Stimulated activated naive CD8-positive, alpha-beta T cell treated with anti-CD3 and anti-CD28 coated beads, Interleukin-15, Interleukin-2, amounts not matched to agents 100 ng/mL and 50 ng/mL, for 24 hours (primary cell): ENCODE measurements at regions not wholly inside any gene's neighbourhood (a gene's known extent, or its start where the extent isn't known, plus 50 kb on each side); places are given as distances from the start of the nearest gene placed in this dataset.
"Not testable (repeated sequence)": the region's sequence is repeated elsewhere in the genome, so short reads cannot be mapped to it uniquely, and the experiment has no call there.

Source experiments
- H3K27ac Mint-ChIP-seq: one replicate; pipeline ENCODE4 v1.8.0; 2021; ENCODE audit warnings: mild to moderate bottlenecking, mixed read lengths
- H3K27me3 Mint-ChIP-seq: one replicate; pipeline ENCODE4 v1.8.0; 2021; ENCODE audit warnings: mixed read lengths
- H3K36me3 Mint-ChIP-seq: one replicate; pipeline ENCODE4 v1.8.0; 2021; ENCODE audit warnings: low read depth, mixed read lengths
- H3K4me1 Mint-ChIP-seq: one replicate; pipeline ENCODE4 v1.8.0; 2021; ENCODE audit warnings: low read depth, mixed read lengths
- H3K4me3 Mint-ChIP-seq: one replicate; pipeline ENCODE4 v1.8.0; 2021; ENCODE audit warnings: mild to moderate bottlenecking, mixed read lengths
- H3K9me3 Mint-ChIP-seq: one replicate; pipeline ENCODE4 v1.8.0; 2021; ENCODE audit warnings: mixed read lengths

DNA sequence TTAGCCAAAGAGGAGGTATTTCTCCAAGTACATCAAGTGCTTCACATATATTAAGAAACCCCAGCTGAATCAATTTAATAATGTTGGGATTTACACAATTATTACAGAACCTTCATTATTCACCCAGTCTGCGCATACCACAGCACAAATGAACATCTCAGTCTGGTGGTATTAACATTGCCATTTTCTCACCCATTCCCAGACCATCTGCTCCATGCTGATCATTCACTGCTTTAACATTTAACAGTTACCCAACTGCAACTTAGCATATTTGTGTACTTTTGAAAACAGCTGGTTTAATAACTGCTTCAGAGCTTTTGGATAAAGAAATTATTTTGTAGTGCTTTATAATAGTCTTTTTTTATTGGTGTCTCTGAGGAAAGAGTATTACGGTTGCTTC, 1072.1 kb downstream of the NXPH1 start:
- Mint-ChIP-seq H3K27me3 (no peaks in the 10 kb centered on the region), H3K4me1 (no peaks in the 10 kb centered on the region), H3K27ac (no peak overlapping the region), H3K36me3 (no peaks in the 10 kb centered on the region), H3K4me3 (no peak overlapping the region), H3K9me3 (peaks cover 12% of the 10 kb centered on the region)

DNA sequence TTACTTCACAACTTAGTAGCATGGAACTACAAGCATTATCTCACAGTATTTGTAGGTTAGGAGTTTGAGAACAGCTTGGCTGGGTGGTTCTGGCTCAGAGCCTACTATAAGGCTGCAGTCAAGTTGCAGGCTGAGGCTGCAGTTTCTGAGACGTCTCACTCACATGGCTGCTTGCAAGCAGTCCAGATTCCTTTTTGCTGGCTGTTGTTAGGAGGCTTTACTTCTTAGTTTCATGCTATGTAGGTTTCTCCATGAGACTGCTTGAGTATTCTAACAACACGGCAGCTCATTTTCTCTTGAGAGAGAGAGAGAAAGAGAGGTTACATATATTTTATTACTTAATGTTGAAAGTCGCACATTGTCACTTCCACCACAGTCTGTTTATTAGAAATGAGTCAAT, 1073.9 kb downstream of the NXPH1 start:
- Mint-ChIP-seq H3K27me3 (no peaks in the 10 kb centered on the region), H3K36me3 (no peaks in the 10 kb centered on the region), H3K9me3 (peaks cover 5% of the 10 kb centered on the region), H3K4me1 (no peaks in the 10 kb centered on the region), H3K27ac (no peak overlapping the region), H3K4me3 (no peak overlapping the region)

DNA sequence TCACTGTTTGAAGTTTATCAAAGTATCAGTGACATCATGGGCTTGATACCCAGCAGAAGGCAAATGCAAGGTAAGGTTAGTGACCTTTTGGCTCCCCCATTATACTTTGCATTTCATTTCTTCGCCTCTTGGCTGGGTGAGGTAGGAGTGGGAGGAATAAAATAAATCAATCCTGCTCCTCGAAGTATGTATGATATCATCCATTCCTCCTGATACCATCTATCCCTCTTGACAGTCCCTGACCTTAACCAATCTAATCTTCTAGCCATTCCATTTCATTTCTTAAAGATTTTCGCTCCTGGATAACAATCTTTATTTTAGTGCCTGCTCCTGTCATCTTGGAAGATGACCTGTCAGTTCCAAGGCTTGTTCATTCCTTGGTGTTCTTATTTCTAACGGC, 1083.3 kb downstream of the NXPH1 start:
- Mint-ChIP-seq H3K4me3 (no peak overlapping the region), H3K27ac (no peak overlapping the region), H3K4me1 (no peaks in the 10 kb centered on the region), H3K9me3 (peaks cover 5% of the 10 kb centered on the region), H3K27me3 (no peaks in the 10 kb centered on the region), H3K36me3 (no peaks in the 10 kb centered on the region)

DNA sequence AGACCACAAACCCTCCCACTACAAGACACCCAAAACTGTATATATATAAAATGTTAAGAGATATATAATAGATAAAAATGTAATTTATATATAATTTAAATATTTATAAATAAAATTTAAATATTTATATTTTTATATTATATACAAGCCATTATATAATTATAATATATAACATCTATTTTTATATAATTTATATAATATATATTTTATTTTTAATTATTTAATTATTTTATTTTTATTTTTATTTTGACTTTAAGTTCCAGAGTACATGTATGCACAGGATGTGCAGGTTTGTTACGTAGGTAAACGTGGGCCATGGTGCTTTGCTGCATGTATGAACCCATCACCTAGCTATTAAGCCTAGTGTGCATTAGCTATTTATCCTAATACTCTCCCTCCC, 1090.2 kb downstream of the NXPH1 start:
- Mint-ChIP-seq H3K9me3 (no peaks in the 10 kb centered on the region), H3K27ac (no peak overlapping the region), H3K4me1 (no peaks in the 10 kb centered on the region), H3K36me3 (no peaks in the 10 kb centered on the region), H3K27me3 (no peaks in the 10 kb centered on the region), H3K4me3 (no peak overlapping the region)

DNA sequence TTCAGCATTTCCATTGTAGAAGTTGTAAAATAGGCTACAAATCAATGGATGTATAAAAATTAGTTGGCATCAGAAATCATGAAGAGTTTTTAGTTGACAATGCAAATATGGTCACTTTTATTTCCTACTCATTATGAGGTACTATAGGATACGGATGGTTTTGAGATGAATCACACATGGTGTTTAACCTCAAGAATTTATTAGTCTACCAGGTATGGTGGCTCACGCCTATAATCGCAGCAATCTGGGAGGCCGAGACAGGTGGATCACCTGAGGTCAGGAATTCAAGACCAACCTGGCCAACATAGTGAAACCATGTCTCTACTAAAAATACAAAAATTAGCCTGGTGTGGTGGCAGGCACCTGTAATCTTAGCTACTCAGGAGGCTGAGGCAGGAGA, 1119.0 kb downstream of the NXPH1 start:
- H3K27ac Mint-ChIP-seq, H3K4me3 Mint-ChIP-seq, H3K4me1 Mint-ChIP-seq, H3K36me3 Mint-ChIP-seq, H3K27me3 Mint-ChIP-seq: not testable (repeated sequence)
- peaks cover 12% of the 10 kb centered on the region for H3K9me3 Mint-ChIP-seq

DNA sequence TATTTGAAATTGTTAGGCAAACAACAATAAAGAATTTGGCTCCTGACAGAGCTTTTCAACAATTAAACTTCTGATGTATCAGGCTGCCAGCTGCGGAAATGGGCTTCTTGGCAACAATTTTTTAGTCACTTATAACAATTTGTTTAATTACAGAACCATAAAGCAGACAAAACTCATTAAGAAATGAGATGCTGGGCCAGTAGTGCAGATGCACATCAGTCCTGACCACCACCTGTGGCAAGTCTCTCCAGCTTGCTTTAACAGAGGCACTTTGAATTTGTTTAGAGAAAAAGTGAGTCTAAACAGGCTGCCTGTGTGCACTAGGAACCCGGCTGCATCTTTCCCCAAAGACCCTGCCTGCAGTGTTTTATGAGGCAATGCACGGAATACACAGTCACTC, 1124.4 kb downstream of the NXPH1 start:
- no peaks in the 10 kb centered on the region for H3K27me3 Mint-ChIP-seq
- no peak overlapping the region for H3K4me3 Mint-ChIP-seq
- no peaks in the 10 kb centered on the region for H3K4me1 Mint-ChIP-seq
- no peaks in the 10 kb centered on the region for H3K9me3 Mint-ChIP-seq
- H3K36me3 Mint-ChIP-seq: no peaks in the 10 kb centered on the region
- no peak overlapping the region for H3K27ac Mint-ChIP-seq

DNA sequence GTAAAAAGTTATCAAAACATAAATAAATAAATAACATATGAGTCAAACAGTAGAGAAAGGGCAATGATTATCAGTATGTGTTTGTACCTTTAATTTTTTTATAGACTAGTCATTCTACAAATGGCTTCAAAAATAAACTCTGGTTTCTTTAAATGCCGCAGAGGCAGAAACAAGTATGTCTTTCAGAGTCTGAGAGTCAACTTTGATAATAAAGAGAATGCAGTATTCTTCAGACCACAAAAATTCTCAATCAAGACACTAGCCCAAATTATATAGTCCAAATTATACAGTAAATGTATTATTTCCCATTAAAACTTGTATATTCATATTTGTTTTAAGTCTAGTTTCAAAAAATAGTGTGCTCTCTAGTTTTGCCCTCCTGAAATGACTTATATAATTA, 1142.3 kb downstream of the NXPH1 start:
- H3K9me3 Mint-ChIP-seq: peaks cover 10% of the 10 kb centered on the region
- no peak overlapping the region for H3K27ac Mint-ChIP-seq
- no peaks in the 10 kb centered on the region for H3K27me3 Mint-ChIP-seq
- no peak overlapping the region for H3K4me3 Mint-ChIP-seq
- H3K36me3 Mint-ChIP-seq: no peaks in the 10 kb centered on the region
- no peaks in the 10 kb centered on the region for H3K4me1 Mint-ChIP-seq

DNA sequence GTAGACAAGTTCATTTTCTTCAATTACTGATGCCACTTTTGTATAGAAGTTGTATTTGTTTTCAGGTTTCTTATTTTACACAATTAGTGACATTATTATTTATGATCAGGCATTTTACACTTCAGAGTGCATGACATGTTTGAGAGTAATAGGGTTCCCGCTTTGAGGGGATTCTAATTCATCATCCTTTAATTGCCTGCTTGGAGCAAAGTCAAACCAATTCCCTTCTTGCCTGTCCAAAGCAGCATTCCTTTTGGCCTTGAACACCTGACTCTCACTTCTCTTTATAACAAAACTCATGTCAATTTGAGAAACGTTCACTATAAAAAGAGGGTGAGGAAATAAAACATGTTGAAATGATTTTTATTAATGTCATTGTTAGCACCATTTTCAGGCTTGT, 1149.4 kb downstream of the NXPH1 start:
- no peaks in the 10 kb centered on the region for H3K36me3 Mint-ChIP-seq
- no peak overlapping the region for H3K4me3 Mint-ChIP-seq
- H3K4me1 Mint-ChIP-seq: no peaks in the 10 kb centered on the region
- peaks cover 4% of the 10 kb centered on the region for H3K9me3 Mint-ChIP-seq
- no peaks in the 10 kb centered on the region for H3K27me3 Mint-ChIP-seq
- no peak overlapping the region for H3K27ac Mint-ChIP-seq

DNA sequence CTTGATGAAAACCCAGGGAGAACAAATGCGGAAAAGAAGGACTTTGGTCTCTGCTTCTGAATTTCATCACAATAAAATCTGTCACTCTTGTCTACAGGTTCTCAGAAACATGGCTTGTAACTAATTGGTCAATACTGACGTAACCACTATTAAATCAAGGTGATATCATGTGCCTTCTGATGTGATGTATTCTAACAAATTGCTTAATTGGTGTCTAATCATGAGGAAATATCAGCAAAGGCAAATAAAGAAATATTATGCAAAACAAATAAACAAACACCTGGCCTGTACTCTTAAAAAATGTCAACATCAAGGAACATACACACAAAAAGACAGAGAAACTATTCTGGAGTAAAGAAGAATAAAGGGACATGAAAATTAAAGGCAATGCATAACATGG, 1165.0 kb downstream of the NXPH1 start:
- Mint-ChIP-seq H3K9me3 (peaks cover 6% of the 10 kb centered on the region), H3K4me3 (no peak overlapping the region), H3K36me3 (no peaks in the 10 kb centered on the region), H3K27me3 (no peaks in the 10 kb centered on the region), H3K27ac (no peak overlapping the region), H3K4me1 (no peaks in the 10 kb centered on the region)

DNA sequence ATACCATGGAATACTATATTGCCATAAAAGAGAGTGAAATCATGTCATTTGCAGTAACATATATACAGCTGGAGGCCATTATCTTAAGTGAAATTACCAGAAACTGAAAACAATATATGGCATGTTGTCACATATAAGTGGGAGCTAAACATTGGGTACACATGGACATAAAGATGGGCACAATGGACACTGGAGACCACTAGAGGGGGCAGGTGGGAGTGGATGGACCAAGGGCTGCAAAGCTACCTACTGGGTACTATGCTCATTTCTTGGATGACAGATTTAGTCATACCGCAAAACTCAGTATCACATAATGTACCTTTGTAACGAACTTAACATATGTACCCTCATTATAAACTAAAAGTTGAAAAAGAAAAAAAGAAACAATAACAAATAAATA, 1167.6 kb downstream of the NXPH1 start:
- H3K9me3 Mint-ChIP-seq: peaks cover 6% of the 10 kb centered on the region
- no peak overlapping the region for H3K4me3 Mint-ChIP-seq
- H3K4me1 Mint-ChIP-seq: no peaks in the 10 kb centered on the region
- H3K27ac Mint-ChIP-seq: no peak overlapping the region
- no peaks in the 10 kb centered on the region for H3K27me3 Mint-ChIP-seq
- no peaks in the 10 kb centered on the region for H3K36me3 Mint-ChIP-seq

DNA sequence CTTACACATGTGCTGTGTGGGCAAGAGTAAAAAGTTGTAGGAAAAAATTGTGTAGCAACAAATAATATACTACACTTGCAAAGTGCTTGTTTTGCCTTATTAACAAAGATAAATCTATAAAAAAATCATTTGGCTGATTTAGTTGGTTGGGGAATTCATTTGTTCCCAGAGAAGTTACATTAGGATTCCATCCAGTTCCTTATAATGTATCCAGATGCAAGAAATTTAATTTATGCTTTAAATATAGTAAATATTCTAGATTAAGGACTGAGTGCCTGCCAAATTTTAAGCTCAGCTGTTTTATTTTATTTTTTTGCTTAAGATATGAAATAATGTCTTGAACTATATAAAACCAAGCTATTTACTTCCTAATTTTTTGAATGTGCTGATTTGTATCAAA, 1169.9 kb downstream of the NXPH1 start:
- Mint-ChIP-seq H3K27me3 (no peaks in the 10 kb centered on the region), H3K27ac (no peak overlapping the region), H3K9me3 (peaks cover 4% of the 10 kb centered on the region), H3K4me1 (no peaks in the 10 kb centered on the region), H3K4me3 (no peak overlapping the region), H3K36me3 (no peaks in the 10 kb centered on the region)

DNA sequence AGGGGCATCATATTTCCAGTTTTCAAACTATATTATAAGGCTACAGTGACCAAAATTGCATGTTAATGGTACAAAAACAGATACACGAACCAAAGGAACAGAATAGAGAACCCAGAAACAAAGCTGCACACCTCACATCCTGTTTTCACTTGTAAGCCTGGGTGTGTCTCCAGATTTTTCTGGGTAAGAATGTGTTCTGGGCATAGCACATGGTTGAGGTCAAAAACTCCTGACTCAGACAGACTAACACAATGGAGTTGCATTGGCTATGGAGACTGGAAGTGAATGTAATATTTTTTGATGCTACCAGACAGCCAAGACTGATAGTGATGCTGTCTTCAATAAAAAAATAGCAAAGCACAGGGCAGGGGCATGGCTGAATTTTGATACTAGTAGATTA, 1175.2 kb downstream of the NXPH1 start:
- H3K27ac Mint-ChIP-seq: no peak overlapping the region
- no peak overlapping the region for H3K4me3 Mint-ChIP-seq
- H3K36me3 Mint-ChIP-seq: no peaks in the 10 kb centered on the region
- no peaks in the 10 kb centered on the region for H3K4me1 Mint-ChIP-seq
- H3K9me3 Mint-ChIP-seq: no peaks in the 10 kb centered on the region
- H3K27me3 Mint-ChIP-seq: no peaks in the 10 kb centered on the region

DNA sequence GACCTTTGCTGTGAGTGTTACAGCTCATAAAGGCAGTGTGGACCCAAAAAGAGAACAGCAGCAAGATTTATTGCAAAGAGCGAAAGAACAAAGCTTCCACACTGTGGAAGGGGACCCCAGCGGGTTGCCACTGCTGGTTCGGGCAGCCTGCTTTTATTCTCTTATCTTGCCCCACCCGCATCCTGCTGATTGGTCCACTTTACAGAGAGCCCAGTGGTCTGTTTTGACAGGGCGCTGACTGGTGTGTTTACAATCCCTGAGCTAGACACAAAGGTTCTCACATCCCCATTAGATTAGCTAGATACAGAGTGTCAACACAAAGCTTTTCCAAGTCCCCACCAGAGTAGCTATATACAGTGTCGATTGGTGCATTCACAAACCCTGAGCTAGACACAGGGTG, 1187.5 kb downstream of the NXPH1 start:
- H3K27me3 Mint-ChIP-seq, H3K9me3 Mint-ChIP-seq, H3K4me1 Mint-ChIP-seq, H3K27ac Mint-ChIP-seq, H3K36me3 Mint-ChIP-seq, H3K4me3 Mint-ChIP-seq: not testable (repeated sequence)

DNA sequence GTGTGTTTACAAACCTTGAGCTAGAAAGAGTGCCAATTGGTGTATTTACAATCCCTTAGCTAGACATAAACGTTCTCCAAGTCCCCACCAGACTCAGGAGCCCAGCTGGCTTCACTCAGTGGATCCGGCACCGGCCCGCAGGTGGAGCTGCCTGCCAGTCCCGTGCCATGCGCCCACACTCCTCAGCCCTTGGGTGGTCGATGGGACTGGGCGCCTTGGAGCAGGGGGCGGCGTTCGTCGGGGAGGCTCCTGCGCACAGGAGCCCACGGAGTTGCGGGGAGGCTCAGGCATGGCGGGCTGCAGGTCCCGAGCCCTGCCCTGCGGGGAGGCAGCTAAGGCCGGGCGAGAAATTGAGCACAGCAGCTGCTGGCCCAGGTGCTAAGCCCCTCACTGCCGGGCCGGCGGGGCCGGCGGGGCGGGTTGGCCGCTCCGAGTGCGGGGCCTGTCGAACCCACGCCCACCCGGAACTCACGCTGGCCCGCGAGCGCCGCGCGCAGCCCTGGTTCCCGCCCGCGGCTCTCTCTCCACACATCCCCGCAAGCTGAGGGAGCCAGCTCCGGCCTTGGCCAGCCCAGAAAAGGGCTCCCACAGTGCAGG, 1188.0 kb downstream of the NXPH1 start:
- not testable (repeated sequence) for H3K9me3 Mint-ChIP-seq, H3K4me3 Mint-ChIP-seq, H3K27me3 Mint-ChIP-seq, H3K4me1 Mint-ChIP-seq, H3K27ac Mint-ChIP-seq, H3K36me3 Mint-ChIP-seq

DNA sequence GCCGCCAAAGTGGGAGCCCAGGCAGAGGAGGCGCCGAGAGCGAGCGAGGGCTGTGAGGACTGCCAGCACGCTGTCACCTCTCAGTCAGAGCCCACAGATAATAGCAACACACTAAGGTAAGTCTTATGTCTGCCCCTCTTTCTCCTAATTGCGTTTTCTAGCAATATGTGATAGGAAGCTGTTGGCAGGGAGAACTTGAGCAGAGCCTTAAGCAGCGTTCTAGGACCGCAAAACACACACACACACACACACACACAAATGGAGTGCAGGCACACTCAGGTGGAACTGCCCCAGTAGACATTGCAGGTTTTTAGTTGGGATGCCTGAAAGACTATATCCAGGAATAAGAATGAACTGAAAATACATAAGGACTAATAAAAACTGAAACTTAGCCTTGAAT, 1188.5 kb downstream of the NXPH1 start:
- Mint-ChIP-seq H3K27ac (no peak overlapping the region), H3K4me1 (no peaks in the 10 kb centered on the region), H3K4me3 (no peak overlapping the region), H3K36me3 (no peaks in the 10 kb centered on the region), H3K27me3 (no peaks in the 10 kb centered on the region), H3K9me3 (peaks cover 10% of the 10 kb centered on the region)

DNA sequence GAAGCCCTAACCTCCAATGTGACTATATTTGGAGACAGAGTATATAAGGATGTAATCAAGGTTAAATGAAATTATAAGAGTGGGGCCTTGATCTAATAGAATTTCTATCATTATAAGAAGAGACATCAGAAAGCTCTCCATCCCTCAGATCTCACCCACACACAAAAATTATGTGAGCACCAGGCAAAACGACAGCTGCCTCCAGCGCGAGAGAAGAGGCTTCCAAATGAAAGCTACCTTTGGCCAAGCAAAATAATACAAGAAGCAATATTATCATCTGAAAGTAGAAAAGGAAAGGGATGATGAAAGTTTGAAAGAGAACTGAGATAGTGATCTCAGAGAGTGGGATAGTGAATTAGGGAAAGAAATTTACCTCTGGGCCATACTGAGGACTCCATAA, 1192.5 kb downstream of the NXPH1 start:
- Mint-ChIP-seq H3K27me3 (no peaks in the 10 kb centered on the region), H3K36me3 (no peaks in the 10 kb centered on the region), H3K9me3 (peaks cover 9% of the 10 kb centered on the region), H3K4me3 (no peak overlapping the region), H3K27ac (no peak overlapping the region), H3K4me1 (no peaks in the 10 kb centered on the region)

DNA sequence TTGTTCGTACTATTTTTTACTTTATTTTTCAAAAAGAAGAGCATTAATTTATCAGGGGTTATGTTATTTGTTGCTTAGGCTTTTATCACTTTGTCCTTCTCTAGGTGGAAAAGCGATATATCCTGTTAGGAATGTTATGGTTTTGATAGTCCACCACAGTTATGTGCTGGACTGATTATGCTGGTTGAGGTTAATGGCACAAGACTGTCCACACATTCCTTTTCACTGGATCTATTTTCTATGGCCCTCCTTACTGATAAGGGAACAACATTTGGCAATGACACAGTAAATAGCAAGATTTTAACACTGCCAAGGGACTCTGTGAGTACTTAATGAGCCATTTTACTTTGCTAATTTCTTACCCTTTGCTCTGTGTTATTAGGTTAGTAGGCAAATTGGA, 1212.3 kb downstream of the NXPH1 start:
- Mint-ChIP-seq H3K4me3 (no peak overlapping the region), H3K36me3 (no peaks in the 10 kb centered on the region), H3K27me3 (no peaks in the 10 kb centered on the region), H3K27ac (no peak overlapping the region), H3K9me3 (peaks cover 6% of the 10 kb centered on the region), H3K4me1 (no peaks in the 10 kb centered on the region)
